ENCODE measurements at regions not wholly inside any gene's neighbourhood (a gene's known extent, or its start where the extent isn't known, plus 50 kb on each side); places are given as distances from the start of the nearest gene placed in this dataset.

- Histone ChIP-seq H3K27me3 (ENCODE audit: control insufficient read depth in 1 of 2, insufficient read depth in 2 of 2, low read length in 2 of 2) (peaks cover 0 to 10% of the 10 kb centered on the region in 2 donors), H3K27ac (ENCODE audit: low read depth, low read length) (no peak overlapping the region), H3K4me3 (ENCODE audit: low read depth in 1 of 2, low read length in 2 of 2) (no peak overlapping the region), H3K4me1 (ENCODE audit: control insufficient read depth in 1 of 2, insufficient read depth in 2 of 2, low read length in 2 of 2) (no peaks in the 10 kb centered on the region), H3K36me3 (ENCODE audit: control insufficient read depth in 1 of 2, insufficient read depth in 2 of 2, low read length in 2 of 2) (no peaks in the 10 kb centered on the region), H3K9ac (ENCODE audit: low read depth in 1 of 2, low read length in 2 of 2) (no peak overlapping the region), H3K9me3 (ENCODE audit: control insufficient read depth in 1 of 2, low read length in 2 of 2) (no peaks in the 10 kb centered on the region)
Measured at GRCh38 chr2:120943403-120944034, 207.9 kb downstream of the GLI2 start.

GRCh38 chr2:120944575-120944974 lies 208.9 kb downstream of the GLI2 start:
- H3K27me3 ChIP-seq (ENCODE audit: control insufficient read depth in 1 of 2, insufficient read depth in 2 of 2, low read length in 2 of 2), result peaks cover 0 to 10% of the 10 kb centered on the region in 2 donors
- H3K9ac ChIP-seq (ENCODE audit: low read depth in 1 of 2, low read length in 2 of 2), result no peak overlapping the region
- no peaks in the 10 kb centered on the region for H3K36me3 ChIP-seq (ENCODE audit: control insufficient read depth in 1 of 2, insufficient read depth in 2 of 2, low read length in 2 of 2)
- no peak overlapping the region for H3K4me3 ChIP-seq (ENCODE audit: low read depth in 1 of 2, low read length in 2 of 2)
- no peaks in the 10 kb centered on the region for H3K4me1 ChIP-seq (ENCODE audit: control insufficient read depth in 1 of 2, insufficient read depth in 2 of 2, low read length in 2 of 2)
- no peak overlapping the region for H3K27ac ChIP-seq (ENCODE audit: low read depth, low read length)
- no peaks in the 10 kb centered on the region for H3K9me3 ChIP-seq (ENCODE audit: control insufficient read depth in 1 of 2, low read length in 2 of 2)

GRCh38 chr2:120945091-120945490 lies 209.4 kb downstream of the GLI2 start:
- H3K9ac ChIP-seq (ENCODE audit: low read depth in 1 of 2, low read length in 2 of 2), result no peak overlapping the region
- no peak overlapping the region for H3K27ac ChIP-seq (ENCODE audit: low read depth, low read length)
- H3K36me3 ChIP-seq (ENCODE audit: control insufficient read depth in 1 of 2, insufficient read depth in 2 of 2, low read length in 2 of 2), result no peaks in the 10 kb centered on the region
- H3K9me3 ChIP-seq (ENCODE audit: control insufficient read depth in 1 of 2, low read length in 2 of 2), result no peaks in the 10 kb centered on the region
- peaks cover 0 to 7% of the 10 kb centered on the region in 2 donors for H3K27me3 ChIP-seq (ENCODE audit: control insufficient read depth in 1 of 2, insufficient read depth in 2 of 2, low read length in 2 of 2)
- H3K4me1 ChIP-seq (ENCODE audit: control insufficient read depth in 1 of 2, insufficient read depth in 2 of 2, low read length in 2 of 2), result no peaks in the 10 kb centered on the region
- H3K4me3 ChIP-seq (ENCODE audit: low read depth in 1 of 2, low read length in 2 of 2), result no peak overlapping the region

- H3K36me3 ChIP-seq (ENCODE audit: control insufficient read depth in 1 of 2, insufficient read depth in 2 of 2, low read length in 2 of 2), result no peaks in the 10 kb centered on the region
- no peaks in the 10 kb centered on the region for H3K9me3 ChIP-seq (ENCODE audit: control insufficient read depth in 1 of 2, low read length in 2 of 2)
- H3K4me1 ChIP-seq (ENCODE audit: control insufficient read depth in 1 of 2, insufficient read depth in 2 of 2, low read length in 2 of 2), result no peaks in the 10 kb centered on the region
- no peak overlapping the region for H3K27ac ChIP-seq (ENCODE audit: low read depth, low read length)
- H3K9ac ChIP-seq (ENCODE audit: low read depth in 1 of 2, low read length in 2 of 2), result no peak overlapping the region
- H3K4me3 ChIP-seq (ENCODE audit: low read depth in 1 of 2, low read length in 2 of 2), result no peak overlapping the region
- H3K27me3 ChIP-seq (ENCODE audit: control insufficient read depth in 1 of 2, insufficient read depth in 2 of 2, low read length in 2 of 2), result peaks cover 0 to 5% of the 10 kb centered on the region in 2 donors
Measured at GRCh38 chr2:120945832-120946499, 210.3 kb downstream of the GLI2 start.

- Histone ChIP-seq H3K9ac (ENCODE audit: low read depth in 1 of 2, low read length in 2 of 2) (no peak overlapping the region), H3K4me3 (ENCODE audit: low read depth in 1 of 2, low read length in 2 of 2) (no peak overlapping the region), H3K36me3 (ENCODE audit: control insufficient read depth in 1 of 2, insufficient read depth in 2 of 2, low read length in 2 of 2) (no peaks in the 10 kb centered on the region), H3K27me3 (ENCODE audit: control insufficient read depth in 1 of 2, insufficient read depth in 2 of 2, low read length in 2 of 2) (no peaks in the 10 kb centered on the region), H3K4me1 (ENCODE audit: control insufficient read depth in 1 of 2, insufficient read depth in 2 of 2, low read length in 2 of 2) (no peaks in the 10 kb centered on the region), H3K27ac (ENCODE audit: low read depth, low read length) (no peak overlapping the region), H3K9me3 (ENCODE audit: control insufficient read depth in 1 of 2, low read length in 2 of 2) (no peaks in the 10 kb centered on the region)
Measured at GRCh38 chr2:120947327-120947726, 211.7 kb downstream of the GLI2 start.

GRCh38 chr2:120947982-120948661 lies 212.5 kb downstream of the GLI2 start:
- Histone ChIP-seq H3K4me3 (ENCODE audit: low read depth in 1 of 2, low read length in 2 of 2) (no peak overlapping the region), H3K9ac (ENCODE audit: low read depth in 1 of 2, low read length in 2 of 2) (no peak overlapping the region), H3K27ac (ENCODE audit: low read depth, low read length) (no peak overlapping the region), H3K9me3 (ENCODE audit: control insufficient read depth in 1 of 2, low read length in 2 of 2) (no peaks in the 10 kb centered on the region), H3K4me1 (ENCODE audit: control insufficient read depth in 1 of 2, insufficient read depth in 2 of 2, low read length in 2 of 2) (no peaks in the 10 kb centered on the region), H3K27me3 (ENCODE audit: control insufficient read depth in 1 of 2, insufficient read depth in 2 of 2, low read length in 2 of 2) (no peaks in the 10 kb centered on the region), H3K36me3 (ENCODE audit: control insufficient read depth in 1 of 2, insufficient read depth in 2 of 2, low read length in 2 of 2) (no peaks in the 10 kb centered on the region)

- Histone ChIP-seq H3K9ac (ENCODE audit: low read depth in 1 of 2, low read length in 2 of 2) (no peak overlapping the region), H3K36me3 (ENCODE audit: control insufficient read depth in 1 of 2, insufficient read depth in 2 of 2, low read length in 2 of 2) (no peaks in the 10 kb centered on the region), H3K27ac (ENCODE audit: low read depth, low read length) (no peak overlapping the region), H3K9me3 (ENCODE audit: control insufficient read depth in 1 of 2, low read length in 2 of 2) (no peaks in the 10 kb centered on the region), H3K27me3 (ENCODE audit: control insufficient read depth in 1 of 2, insufficient read depth in 2 of 2, low read length in 2 of 2) (no peaks in the 10 kb centered on the region), H3K4me1 (ENCODE audit: control insufficient read depth in 1 of 2, insufficient read depth in 2 of 2, low read length in 2 of 2) (no peaks in the 10 kb centered on the region), H3K4me3 (ENCODE audit: low read depth in 1 of 2, low read length in 2 of 2) (no peak overlapping the region)
Measured at GRCh38 chr2:120948662-120949011, 213.0 kb downstream of the GLI2 start.

- Histone ChIP-seq H3K27me3 (ENCODE audit: control insufficient read depth in 1 of 2, insufficient read depth in 2 of 2, low read length in 2 of 2) (no peaks in the 10 kb centered on the region), H3K4me3 (ENCODE audit: low read depth in 1 of 2, low read length in 2 of 2) (no peak overlapping the region), H3K9me3 (ENCODE audit: control insufficient read depth in 1 of 2, low read length in 2 of 2) (no peaks in the 10 kb centered on the region), H3K4me1 (ENCODE audit: control insufficient read depth in 1 of 2, insufficient read depth in 2 of 2, low read length in 2 of 2) (no peaks in the 10 kb centered on the region), H3K9ac (ENCODE audit: low read depth in 1 of 2, low read length in 2 of 2) (no peak overlapping the region), H3K27ac (ENCODE audit: low read depth, low read length) (no peak overlapping the region), H3K36me3 (ENCODE audit: control insufficient read depth in 1 of 2, insufficient read depth in 2 of 2, low read length in 2 of 2) (no peaks in the 10 kb centered on the region)
Measured at GRCh38 chr2:120949027-120949956, 213.6 kb downstream of the GLI2 start.

GRCh38 chr2:120949957-120950590 lies 214.4 kb downstream of the GLI2 start:
- no peak overlapping the region for H3K9ac ChIP-seq (ENCODE audit: low read depth in 1 of 2, low read length in 2 of 2)
- no peaks in the 10 kb centered on the region for H3K36me3 ChIP-seq (ENCODE audit: control insufficient read depth in 1 of 2, insufficient read depth in 2 of 2, low read length in 2 of 2)

More at GRCh38 chr2:120949957-120950590, 214.4 kb downstream of the GLI2 start:
- H3K27ac ChIP-seq (ENCODE audit: low read depth, low read length), result no peak overlapping the region
- H3K27me3 ChIP-seq (ENCODE audit: control insufficient read depth in 1 of 2, insufficient read depth in 2 of 2, low read length in 2 of 2), result no peaks in the 10 kb centered on the region
- H3K4me3 ChIP-seq (ENCODE audit: low read depth in 1 of 2, low read length in 2 of 2), result no peak overlapping the region
- no peaks in the 10 kb centered on the region for H3K4me1 ChIP-seq (ENCODE audit: control insufficient read depth in 1 of 2, insufficient read depth in 2 of 2, low read length in 2 of 2)
- H3K9me3 ChIP-seq (ENCODE audit: control insufficient read depth in 1 of 2, low read length in 2 of 2), result no peaks in the 10 kb centered on the region
